CD14-positive monocyte (primary cell): ENCODE measurements at regions not wholly inside any gene's neighbourhood (a gene's known extent, or its start where the extent isn't known, plus 50 kb on each side); places are given as distances from the start of the nearest gene placed in this dataset.

Source experiments
- DNase-seq, 3 donors: peaks; one replicate each; pipeline ENCODE4 v3.0.0-alpha.2; 2011 to 2022
- H2AFZ ChIP-seq: 2 replicates; pipeline ENCODE4 v1.6.0; 2012; ENCODE audit warnings: mild to moderate bottlenecking, low read depth, low read length, inconsistent platforms; ENCODE audit not compliant: insufficient read depth, poor library complexity, severe bottlenecking
- H3K27ac ChIP-seq, 2 donors: 1 replicate in 1 of 2; 2 replicates in 1 of 2; pipeline ENCODE4 v1.5.1; 2012 to 2013; ENCODE audit warnings: low read length in 2 of 2, control low read depth in 1 of 2, inconsistent platforms in 1 of 2, low read depth in 1 of 2, mild to moderate bottlenecking in 1 of 2
- H3K27me3 ChIP-seq, 2 donors: one replicate each; pipeline versions ENCODE4 v1.6.0 to v1.6.1; 2011 to 2013; ENCODE audit warnings: low read length in 2 of 2; ENCODE audit not compliant: control insufficient read depth in 2 of 2, insufficient read depth in 2 of 2
- H3K36me3 ChIP-seq, 2 donors: replicated peaks in 1 of 2; 1 replicate in 1 of 2; 2 replicates in 1 of 2; pipeline versions ENCODE4 v1.5.1 to v1.6.1; 2012 to 2013; ENCODE audit warnings: low read length in 2 of 2, control low read depth in 1 of 2, inconsistent platforms in 1 of 2, mild to moderate bottlenecking in 1 of 2; ENCODE audit not compliant: insufficient read depth in 2 of 2, control insufficient read depth in 1 of 2
- H3K4me1 ChIP-seq, 2 donors: 1 replicate in 1 of 2; 2 replicates in 1 of 2; pipeline versions ENCODE4 v1.5.1 to v1.6.1; 2012 to 2013; ENCODE audit warnings: low read length in 2 of 2, control low read depth in 1 of 2, inconsistent platforms in 1 of 2, mild to moderate bottlenecking in 1 of 2, moderate library complexity in 1 of 2; ENCODE audit not compliant: insufficient read depth in 2 of 2, control insufficient read depth in 1 of 2
- H3K4me2 ChIP-seq: replicated peaks from 2 replicates; pipeline ENCODE3; 2012; ENCODE audit warnings: low read length, moderate library complexity, mild to moderate bottlenecking; ENCODE audit not compliant: poor library complexity, severe bottlenecking; ENCODE audit errors: extremely low read depth
- H3K4me3 ChIP-seq, 3 experiments: fragments of 200-600 bp in 1 of 3; sonication (generic) in 1 of 3; replicated peaks in 1 of 3; 1 replicate in 2 of 3; 2 replicates in 1 of 3; pipeline ENCODE4 v1.5.1; 2011 to 2013; ENCODE audit warnings: low read length in 3 of 3, mild to moderate bottlenecking in 3 of 3, control low read depth in 2 of 3, low read depth in 2 of 3, inconsistent platforms in 1 of 3, moderate library complexity in 1 of 3
- H3K79me2 ChIP-seq: 2 replicates; pipeline ENCODE4 v1.6.0; 2012; ENCODE audit warnings: mild to moderate bottlenecking, control low read depth, inconsistent platforms, low read length, moderate library complexity; ENCODE audit not compliant: insufficient read depth
- H3K9ac ChIP-seq: 2 replicates; pipeline ENCODE4 v1.6.0; 2017; ENCODE audit warnings: low read length, mild to moderate bottlenecking; ENCODE audit not compliant: insufficient read depth, poor library complexity, severe bottlenecking
- H3K9me3 ChIP-seq, 2 donors: replicated peaks in 1 of 2; 1 replicate in 1 of 2; 2 replicates in 1 of 2; pipeline versions ENCODE4 v1.5.1 to v1.6.1; 2012 to 2013; ENCODE audit warnings: low read length in 2 of 2, control low read depth in 1 of 2; ENCODE audit not compliant: control insufficient read depth in 1 of 2, insufficient read depth in 1 of 2
- H4K20me1 ChIP-seq: 2 replicates; pipeline ENCODE4 v1.6.0; 2012; ENCODE audit warnings: mild to moderate bottlenecking, low read length, control low read depth, moderate library complexity; ENCODE audit not compliant: insufficient read depth
- H3K27ac Mint-ChIP-seq, 7 donors: one replicate each; pipeline ENCODE4 v1.8.0; 2020; ENCODE audit warnings: mild to moderate bottlenecking in 7 of 7, mixed read lengths in 7 of 7, moderate library complexity in 6 of 7, inconsistent platforms in 2 of 7
- H3K27me3 Mint-ChIP-seq, 3 donors: one replicate each; pipeline ENCODE4 v1.8.0; 2021 to 2022; ENCODE audit warnings: low read depth in 3 of 3, mild to moderate bottlenecking in 3 of 3, mixed read lengths in 3 of 3, moderate library complexity in 3 of 3, inconsistent platforms in 1 of 3
- H3K36me3 Mint-ChIP-seq, 2 donors: one replicate each; pipeline ENCODE4 v1.8.0; 2020; ENCODE audit warnings: mixed read lengths in 2 of 2, inconsistent platforms in 1 of 2, mild to moderate bottlenecking in 1 of 2
- H3K4me1 Mint-ChIP-seq: one replicate; pipeline ENCODE4 v1.8.0; 2020; ENCODE audit warnings: mild to moderate bottlenecking, mixed read lengths
- H3K4me3 Mint-ChIP-seq, 2 donors: one replicate each; pipeline ENCODE4 v1.8.0; 2020; ENCODE audit warnings: mild to moderate bottlenecking in 2 of 2, mixed read lengths in 2 of 2, moderate library complexity in 1 of 2
- H3K9me3 Mint-ChIP-seq, 7 donors: one replicate each; pipeline ENCODE4 v1.8.0; 2020 to 2022; ENCODE audit warnings: mixed read lengths in 7 of 7, mild to moderate bottlenecking in 6 of 7, moderate library complexity in 6 of 7, inconsistent platforms in 2 of 7
- CTCF ChIP-seq: fragments of 200-600 bp; IDR thresholded peaks from one replicate; pipeline ENCODE4 v1.8.0; 2022; ENCODE audit warnings: antibody characterized with exemption, mild to moderate bottlenecking
- WGBS: methylation state at CpG from one replicate; pipeline ENCODE4 v1.1.5; 2013; ENCODE audit warnings: missing lambda C conversion rate; ENCODE audit not compliant: insufficient coverage; 5-methylcytosine and 5-hydroxymethylcytosine counted together
- intact Hi-C, 2 donors: fragments of 100-400 bp; cut with micrococcal nuclease; formaldehyde crosslinking; loops; one replicate each; pipeline versions ENCODE4 v1.15.0 to v1.15.1; 2023

DNA sequence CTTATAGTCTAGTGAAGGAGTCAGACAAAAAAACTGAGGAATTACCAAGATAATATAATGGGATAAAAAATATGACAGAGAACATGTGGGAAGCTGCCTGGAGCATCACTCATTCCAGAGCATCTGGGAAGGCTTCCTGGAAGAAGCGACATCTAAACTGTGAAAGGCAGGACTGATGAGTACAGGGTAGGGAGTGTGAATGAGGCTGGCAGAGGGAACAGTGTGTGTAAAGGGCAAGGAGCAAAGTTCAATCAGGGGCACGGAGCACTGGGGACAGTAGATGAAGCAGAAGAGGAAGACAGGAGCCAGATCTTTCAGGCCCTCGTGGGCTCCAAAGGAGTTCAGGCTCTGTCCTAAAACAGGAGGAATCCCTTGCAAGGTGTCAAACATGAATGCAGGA lies 55.8 kb upstream of the PRDM11 start:
- Mint-ChIP-seq H3K4me3 (no peak overlapping the region), H3K36me3 (no peaks in the 10 kb centered on the region), H3K9me3 (peaks cover 0 to 2% (median 0%) of the 10 kb centered on the region in 7 donors), H3K4me1 (peaks cover 27% of the 10 kb centered on the region), H3K27ac (no peak overlapping the region), H3K27me3 (peaks cover 23 to 26% (median 24%) of the 10 kb centered on the region in 3 donors)
- peaks cover 11 to 18% of the 10 kb centered on the region in 2 donors for H3K4me1 ChIP-seq
- no peak overlapping the region for H3K4me2 ChIP-seq
- no peaks in the 10 kb centered on the region for H3K36me3 ChIP-seq
- H3K27me3 ChIP-seq, result peaks cover 0 to 15% of the 10 kb centered on the region in 2 donors
- WGBS, result 77% methylated on average over 3 of the region's 3 CpGs
- no peak overlapping the region for H3K4me3 ChIP-seq
- H3K9ac ChIP-seq, result no peak overlapping the region
- no peak for DNase-seq
- TF ChIP-seq CTCF, result no peak
- H3K79me2 ChIP-seq, result no peaks in the 10 kb centered on the region
- no peak overlapping the region for H2AFZ ChIP-seq
- no peaks in the 10 kb centered on the region for H3K9me3 ChIP-seq
- H3K27ac ChIP-seq, result no peak overlapping the region
- no peaks in the 10 kb centered on the region for H4K20me1 ChIP-seq
- intact Hi-C loops, result no loop called here

GRCh38 chr11:45091563-45092403 lies 54.7 kb upstream of the PRDM11 start:
- Mint-ChIP-seq H3K36me3 (no peaks in the 10 kb centered on the region), H3K27ac (peak overlapping the region in 4 of 7 donors; percentile 6 to 19 (median 16)), H3K4me3 (peak overlapping the region in 1 of 2 donors; percentile 54), H3K27me3 (peaks cover 23 to 29% (median 27%) of the 10 kb centered on the region in 3 donors), H3K4me1 (peaks cover 21% of the 10 kb centered on the region), H3K9me3 (peaks cover 0 to 2% (median 0%) of the 10 kb centered on the region in 7 donors)
- Histone ChIP-seq H3K36me3 (no peaks in the 10 kb centered on the region), H3K9me3 (no peaks in the 10 kb centered on the region), H3K27me3 (peaks cover 0 to 15% of the 10 kb centered on the region in 2 donors), H3K4me2 (no peak overlapping the region), H3K4me1 (peaks cover 11 to 18% of the 10 kb centered on the region in 2 donors), H3K79me2 (no peaks in the 10 kb centered on the region), H3K4me3 (no peak overlapping the region), H3K9ac (no peak overlapping the region), H4K20me1 (no peaks in the 10 kb centered on the region), H3K27ac (no peak overlapping the region), H2AFZ (no peak overlapping the region)
- no peak for TF ChIP-seq CTCF
- intact Hi-C loops, result no loop called here
- 30% methylated on average over 1 of the region's 11 CpGs for WGBS
- DNase-seq, result no peak
